Suprapubic skin (tissue), 4 donors: ENCODE measurements at regions not wholly inside any gene's neighbourhood (a gene's known extent, or its start where the extent isn't known, plus 50 kb on each side); places are given as distances from the start of the nearest gene placed in this dataset.
A peak's percentile ranks its signal among the peaks of the same experiment; 100 is the strongest.

Experiments
- DNase-seq, 2 donors: peaks; one replicate each; pipeline ENCODE4 v3.0.0-alpha.2; 2019; ENCODE audit warnings: low spot score in 2 of 2
- H3K27ac ChIP-seq: fragments of 200-600 bp; sonication (generic); one replicate; pipeline ENCODE4 v1.5.1; 2019
- H3K27me3 ChIP-seq: fragments of 200-600 bp; sonication (generic); one replicate; pipeline ENCODE4 v1.5.1; 2019
- H3K36me3 ChIP-seq: fragments of 200-600 bp; sonication (generic); one replicate; pipeline ENCODE4 v1.5.1; 2019
- H3K4me1 ChIP-seq: fragments of 200-600 bp; sonication (generic); one replicate; pipeline ENCODE4 v1.5.1; 2019
- H3K4me3 ChIP-seq: fragments of 200-600 bp; sonication (generic); one replicate; pipeline ENCODE4 v1.5.1; 2019; ENCODE audit warnings: mild to moderate bottlenecking
- H3K9me3 ChIP-seq: fragments of 200-600 bp; sonication (generic); one replicate; pipeline ENCODE4 v1.5.1; 2019
- CTCF ChIP-seq, 2 donors: fragments of 200-600 bp in 1 of 2; fragments of 450-650 bp in 1 of 2; sonication (generic) in 1 of 2; IDR thresholded peaks; one replicate each; pipeline ENCODE4 v1.5.1; 2016 to 2019; ENCODE audit warnings: antibody characterized with exemption in 2 of 2, mild to moderate bottlenecking in 1 of 2, moderate library complexity in 1 of 2
- EP300 ChIP-seq: sonication (generic); formaldehyde crosslinking; IDR thresholded peaks from one replicate; pipeline ENCODE4 v1.6.1; 2017; ENCODE audit warnings: antibody characterized with exemption
- POLR2A ChIP-seq, 2 donors: fragments of 450-650 bp; IDR thresholded peaks; one replicate each; pipeline ENCODE4 v1.6.1; 2017; ENCODE audit warnings: antibody characterized with exemption in 2 of 2, mild to moderate bottlenecking in 2 of 2, moderate library complexity in 2 of 2
- POLR2AphosphoS5 ChIP-seq, 3 donors: sonication (generic); formaldehyde crosslinking; IDR thresholded peaks; one replicate each; pipeline ENCODE4 v1.6.1; 2017; ENCODE audit warnings: antibody characterized with exemption in 3 of 3
- WGBS: methylation state at CpG from one replicate; pipeline ENCODE4 v1.1.5; 2018; 5-methylcytosine and 5-hydroxymethylcytosine counted together

GRCh38 chr10:59537501-59537900 lies 172.1 kb downstream of the SLC16A9 start:
- TF ChIP-seq EP300 (no peak), POLR2AphosphoS5 (IDR thresholded peaks at IDR 0.05) (no peak), CTCF (IDR thresholded peaks at IDR 0.05) (no peak), POLR2A (IDR thresholded peaks at IDR 0.05) (no peak)
- Histone ChIP-seq H3K4me3 (no peak overlapping the region), H3K27me3 (no peaks in the 10 kb centered on the region), H3K4me1 (peaks cover 14% of the 10 kb centered on the region), H3K36me3 (no peaks in the 10 kb centered on the region), H3K9me3 (no peaks in the 10 kb centered on the region), H3K27ac (no peak overlapping the region)
- no peak for DNase-seq
- WGBS, result 41% methylated on average over 4 of the region's 4 CpGs

- TF ChIP-seq POLR2AphosphoS5 (IDR thresholded peaks at IDR 0.05), result no peak
- TF ChIP-seq EP300, result no peak
- TF ChIP-seq POLR2A (IDR thresholded peaks at IDR 0.05), result no peak
- no peak for TF ChIP-seq CTCF (IDR thresholded peaks at IDR 0.05)
- Histone ChIP-seq H3K36me3 (no peaks in the 10 kb centered on the region), H3K27ac (peak overlapping the region; percentile 52), H3K4me3 (no peak overlapping the region), H3K27me3 (no peaks in the 10 kb centered on the region), H3K4me1 (peaks cover 14% of the 10 kb centered on the region), H3K9me3 (no peaks in the 10 kb centered on the region)
- DNase-seq, result no peak
- 25% methylated on average over 4 of the region's 4 CpGs for WGBS
These were observed 173.3 kb downstream of the SLC16A9 start for GRCh38 chr10:59536167-59537014.

- TF ChIP-seq POLR2A (IDR thresholded peaks at IDR 0.05) (no peak), EP300 (no peak), CTCF (IDR thresholded peaks at IDR 0.05) (no peak), POLR2AphosphoS5 (IDR thresholded peaks at IDR 0.05) (no peak)
- no peak for DNase-seq
- 0% methylated on average over 1 of the region's 1 CpG for WGBS
- no peak overlapping the region for H3K4me3 ChIP-seq
- H3K27me3 ChIP-seq, result no peaks in the 10 kb centered on the region
- H3K9me3 ChIP-seq, result no peaks in the 10 kb centered on the region
- H3K27ac ChIP-seq, result no peak overlapping the region
- H3K36me3 ChIP-seq, result no peaks in the 10 kb centered on the region
- H3K4me1 ChIP-seq, result no peaks in the 10 kb centered on the region
These were observed 162.0 kb upstream of the FAM13C start for GRCh38 chr10:59524348-59524747.

- no peak for DNase-seq
These were observed 161.5 kb upstream of the FAM13C start for GRCh38 chr10:59523851-59524250.

More at GRCh38 chr10:59523851-59524250, 161.5 kb upstream of the FAM13C start:
- H3K27me3 ChIP-seq, result no peaks in the 10 kb centered on the region
- no peaks in the 10 kb centered on the region for H3K9me3 ChIP-seq
- no peak overlapping the region for H3K4me3 ChIP-seq
- no peak overlapping the region for H3K27ac ChIP-seq
- no peaks in the 10 kb centered on the region for H3K36me3 ChIP-seq
- no peaks in the 10 kb centered on the region for H3K4me1 ChIP-seq
- TF ChIP-seq POLR2A (IDR thresholded peaks at IDR 0.05) (no peak), EP300 (no peak), CTCF (IDR thresholded peaks at IDR 0.05) (no peak), POLR2AphosphoS5 (IDR thresholded peaks at IDR 0.05) (no peak)
- 68% methylated on average over 6 of the region's 6 CpGs for WGBS
